Muscle layer of duodenum (tissue), 2 donors: ENCODE measurements at regions not wholly inside any gene's neighbourhood (a gene's known extent, or its start where the extent isn't known, plus 50 kb on each side); places are given as distances from the start of the nearest gene placed in this dataset.

ENCODE experiments used
- H3K27ac ChIP-seq: one replicate; pipeline ENCODE4 v1.7.0; 2013; ENCODE audit warnings: mild to moderate bottlenecking, low read length
- H3K27me3 ChIP-seq: one replicate; pipeline ENCODE4 v1.7.0; 2013; ENCODE audit warnings: low read depth, mild to moderate bottlenecking, control low read depth, low read length
- H3K36me3 ChIP-seq, 2 donors: one replicate each; pipeline ENCODE4 v1.7.0; 2013; ENCODE audit warnings: low read length in 2 of 2, control low read depth in 1 of 2, mild to moderate bottlenecking in 1 of 2; ENCODE audit not compliant: insufficient read depth in 2 of 2, control insufficient read depth in 1 of 2
- H3K4me1 ChIP-seq, 2 donors: one replicate each; pipeline ENCODE4 v1.7.0; 2013; ENCODE audit warnings: low read length in 2 of 2, mild to moderate bottlenecking in 2 of 2, control low read depth in 1 of 2, moderate library complexity in 1 of 2; ENCODE audit not compliant: insufficient read depth in 2 of 2, control insufficient read depth in 1 of 2
- H3K4me3 ChIP-seq, 2 donors: one replicate each; pipeline ENCODE4 v1.7.0; 2013; ENCODE audit warnings: low read length in 2 of 2, low read depth in 1 of 2, mild to moderate bottlenecking in 1 of 2
- H3K9me3 ChIP-seq, 2 donors: one replicate each; pipeline ENCODE4 v1.7.0; 2013; ENCODE audit warnings: low read length in 2 of 2, control low read depth in 1 of 2, mild to moderate bottlenecking in 1 of 2; ENCODE audit not compliant: control insufficient read depth in 1 of 2
- donor health status: healthy.

DNA sequence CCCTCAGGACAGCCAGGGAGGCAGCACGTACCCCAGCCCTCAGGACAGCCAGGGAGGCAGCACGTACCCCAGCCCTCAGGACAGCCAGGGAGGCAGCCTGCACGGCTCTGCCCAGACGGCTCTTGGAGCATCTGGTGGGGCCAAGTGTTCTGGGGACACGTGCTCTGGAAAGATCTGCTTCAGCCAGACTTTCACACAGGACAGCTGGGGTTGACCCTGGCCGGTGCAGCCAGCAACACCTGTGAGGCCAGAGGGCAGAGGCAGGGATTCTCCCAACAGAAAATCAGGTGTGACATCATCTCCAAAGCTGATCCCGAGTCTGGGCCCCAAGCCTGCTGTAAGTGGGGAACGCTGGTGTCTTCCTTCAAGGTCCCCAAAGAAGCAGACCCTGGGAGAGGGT is 55.5 kb upstream of the SLCO4A1 start:
- no peaks in the 10 kb centered on the region for H3K9me3 ChIP-seq
- H3K4me3 ChIP-seq, result no peak overlapping the region
- no peaks in the 10 kb centered on the region for H3K36me3 ChIP-seq
- H3K27ac ChIP-seq, result no peak overlapping the region
- peaks cover 0 to 14% of the 10 kb centered on the region in 2 donors for H3K4me1 ChIP-seq
- peaks cover 18% of the 10 kb centered on the region for H3K27me3 ChIP-seq

DNA sequence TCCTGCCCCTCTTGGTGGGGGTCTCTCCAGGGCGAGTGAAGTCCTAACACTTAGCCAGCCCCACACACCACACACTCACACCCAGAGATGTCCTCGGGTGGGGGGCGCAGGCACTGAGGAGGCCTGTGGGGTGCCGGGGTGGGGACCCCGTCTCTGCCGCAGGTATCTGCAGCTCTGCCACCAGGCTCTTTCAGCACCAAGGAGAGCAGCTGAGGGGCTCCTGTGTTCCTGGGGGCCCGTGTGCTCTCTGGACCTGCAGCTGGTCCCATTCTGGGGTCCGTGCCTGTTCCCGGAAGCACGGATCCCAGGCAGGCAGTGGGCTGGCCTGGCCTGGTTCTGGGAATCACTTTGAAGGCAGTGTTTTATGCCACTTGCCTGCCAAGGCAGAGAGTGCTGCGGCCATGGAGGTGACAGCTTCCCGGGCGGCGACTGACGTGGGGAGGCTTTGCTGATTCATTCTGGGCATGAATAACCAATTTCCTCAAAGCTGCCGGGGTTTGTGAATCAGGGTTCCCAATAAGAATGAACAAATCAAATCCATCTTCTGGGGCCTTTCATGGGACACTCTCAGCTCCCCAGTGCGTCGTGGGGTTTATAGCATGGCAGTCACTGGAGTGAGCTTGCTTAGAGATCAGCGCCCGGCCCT is 54.4 kb upstream of the SLCO4A1 start:
- no peak overlapping the region for H3K4me3 ChIP-seq
- no peak overlapping the region for H3K27ac ChIP-seq
- no peaks in the 10 kb centered on the region for H3K9me3 ChIP-seq
- H3K36me3 ChIP-seq, result no peaks in the 10 kb centered on the region
- H3K27me3 ChIP-seq, result peaks cover 18% of the 10 kb centered on the region
- H3K4me1 ChIP-seq, result peaks cover 0 to 6% of the 10 kb centered on the region in 2 donors

DNA sequence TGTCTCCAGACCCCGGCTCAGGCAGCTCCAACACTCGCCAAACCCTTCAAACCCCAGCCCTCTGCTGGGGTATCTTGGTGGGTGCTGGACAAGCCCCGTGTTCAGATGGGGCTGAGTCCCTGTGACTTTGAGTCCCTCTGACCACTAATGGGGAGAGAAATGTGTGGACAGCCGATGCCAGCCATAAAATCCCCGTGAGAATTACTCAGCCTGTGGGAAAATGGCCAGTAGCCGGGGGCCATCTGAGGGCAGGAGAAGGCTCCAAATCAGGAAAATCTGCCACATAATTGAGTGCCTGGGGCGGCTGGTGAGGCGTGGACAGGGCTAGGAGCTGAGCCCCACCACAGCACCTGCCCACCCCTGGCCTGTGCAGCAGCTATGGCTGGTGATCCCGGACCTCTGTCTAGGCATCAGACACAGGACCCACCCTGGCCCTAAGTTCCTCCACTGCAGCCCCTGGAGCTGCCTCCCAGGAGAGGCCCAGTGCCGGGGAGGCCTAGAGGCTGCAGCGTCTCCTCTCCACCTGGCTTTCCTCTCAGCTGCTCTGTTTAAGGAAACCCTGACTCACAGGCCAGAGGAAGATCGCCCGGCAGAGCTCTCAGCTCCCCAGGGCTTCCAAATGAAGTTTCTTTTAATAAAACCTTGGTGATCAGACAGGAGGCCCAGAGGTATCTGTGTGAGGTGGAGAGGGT is 53.7 kb upstream of the SLCO4A1 start:
- no peaks in the 10 kb centered on the region for H3K9me3 ChIP-seq
- H3K27ac ChIP-seq, result no peak overlapping the region
- H3K4me3 ChIP-seq, result no peak overlapping the region
- peaks cover 0 to 5% of the 10 kb centered on the region in 2 donors for H3K4me1 ChIP-seq
- peaks cover 21% of the 10 kb centered on the region for H3K27me3 ChIP-seq
- no peaks in the 10 kb centered on the region for H3K36me3 ChIP-seq

DNA sequence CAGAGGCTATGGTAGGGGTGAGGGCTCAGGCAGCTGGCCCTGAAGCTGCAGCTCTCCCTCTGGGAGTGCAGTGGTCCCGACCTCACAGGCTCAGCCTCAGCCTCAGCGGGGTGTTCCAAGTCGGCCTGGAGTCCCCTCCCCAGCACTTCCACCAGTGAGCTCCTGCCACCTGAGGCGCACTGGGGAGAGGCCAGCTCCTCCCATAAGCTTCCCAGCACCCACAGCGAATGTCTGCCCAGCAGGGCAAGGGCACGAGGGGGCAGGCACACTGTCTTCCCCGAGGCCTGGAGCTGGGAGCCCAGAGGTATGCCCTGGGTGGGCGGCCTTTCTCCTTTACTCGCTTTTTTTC is 53.2 kb upstream of the SLCO4A1 start:
- H3K9me3 ChIP-seq, result no peaks in the 10 kb centered on the region
- no peaks in the 10 kb centered on the region for H3K36me3 ChIP-seq
- no peak overlapping the region for H3K4me3 ChIP-seq
- H3K27me3 ChIP-seq, result peaks cover 25% of the 10 kb centered on the region
- peaks cover 0 to 5% of the 10 kb centered on the region in 2 donors for H3K4me1 ChIP-seq
- H3K27ac ChIP-seq, result no peak overlapping the region

DNA sequence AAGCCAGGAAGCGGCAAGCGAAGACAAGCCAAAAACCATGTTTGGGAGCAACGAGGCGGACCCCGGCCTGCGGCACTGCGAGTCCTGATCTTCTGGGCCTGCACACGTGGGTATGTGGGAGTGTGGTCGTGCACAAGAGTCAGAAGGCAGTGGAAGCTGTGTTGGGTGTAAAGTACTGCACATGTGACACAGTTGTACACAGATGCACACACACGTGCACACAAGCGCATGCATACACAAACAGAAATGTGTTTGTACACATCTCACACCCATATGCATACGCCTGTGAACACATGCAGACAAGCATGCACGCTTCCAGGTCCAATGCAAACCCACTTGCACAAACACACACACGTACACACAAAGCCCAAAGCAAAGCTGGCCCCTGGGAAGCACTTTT is 52.6 kb upstream of the SLCO4A1 start:
- Histone ChIP-seq H3K27ac (no peak overlapping the region), H3K27me3 (peaks cover 25% of the 10 kb centered on the region), H3K4me1 (peaks cover 0 to 5% of the 10 kb centered on the region in 2 donors), H3K4me3 (no peak overlapping the region), H3K36me3 (no peaks in the 10 kb centered on the region), H3K9me3 (no peaks in the 10 kb centered on the region)

DNA sequence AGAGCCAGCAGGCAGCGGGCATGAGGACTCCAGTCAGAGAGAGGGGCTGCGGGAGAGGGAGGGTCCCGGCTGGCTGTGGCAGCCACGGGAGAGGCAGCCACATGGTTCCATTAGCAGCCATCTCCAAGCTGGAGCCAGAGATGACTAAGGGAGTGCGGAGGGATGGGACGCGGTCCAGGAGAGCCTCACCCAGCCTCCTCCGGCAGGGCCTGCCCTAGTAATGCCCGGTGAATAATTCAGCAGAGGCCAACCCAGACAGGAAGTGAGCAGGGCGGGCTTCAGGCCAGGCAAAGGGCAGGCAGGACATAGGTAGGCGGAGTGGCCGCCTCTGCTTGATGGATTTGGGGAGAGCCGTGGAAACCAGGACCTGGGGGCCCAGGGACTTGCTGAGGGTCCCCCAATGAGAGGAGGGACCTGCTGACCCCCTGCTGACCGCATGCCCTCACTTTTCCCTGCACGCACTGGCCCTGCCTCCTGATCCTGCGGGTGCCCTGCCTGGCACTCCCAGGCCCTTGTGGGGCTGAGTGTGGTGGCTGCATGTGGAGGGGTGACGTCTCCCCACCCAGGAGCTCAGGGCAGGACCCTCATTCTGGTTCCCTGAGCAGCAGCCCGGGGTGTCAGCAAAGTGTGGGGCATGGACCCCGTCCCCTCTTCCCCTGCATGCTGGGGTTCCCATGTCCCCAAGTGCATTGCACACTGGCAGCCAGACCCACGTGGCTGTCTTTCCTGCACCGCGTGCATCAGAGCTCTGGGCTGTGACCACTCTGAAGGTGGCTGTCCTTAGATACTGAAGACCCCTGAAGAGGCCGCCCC is 51.8 kb upstream of the SLCO4A1 start:
- peaks cover 24% of the 10 kb centered on the region for H3K27me3 ChIP-seq
- no peaks in the 10 kb centered on the region for H3K36me3 ChIP-seq
- H3K4me3 ChIP-seq, result no peak overlapping the region
- H3K4me1 ChIP-seq, result peaks cover 0 to 6% of the 10 kb centered on the region in 2 donors
- H3K9me3 ChIP-seq, result no peaks in the 10 kb centered on the region
- H3K27ac ChIP-seq, result no peak overlapping the region

DNA sequence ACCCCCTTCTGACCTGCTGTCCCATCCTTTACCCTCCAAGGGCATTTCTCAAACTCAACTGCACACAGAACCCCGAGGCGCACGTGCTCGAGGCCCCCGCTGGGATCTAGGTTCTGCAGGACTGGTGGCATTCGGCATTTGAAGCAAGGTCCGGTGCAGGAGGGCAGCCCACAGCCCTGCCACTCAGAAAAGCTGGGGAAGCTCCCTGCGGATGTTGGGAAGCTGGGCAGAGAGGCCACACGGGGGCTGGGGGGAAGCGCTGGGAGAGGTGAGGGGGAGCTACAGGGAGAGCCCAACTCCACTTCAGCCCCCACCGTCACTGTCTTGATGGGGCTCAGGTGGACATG is 51.2 kb upstream of the SLCO4A1 start:
- no peak overlapping the region for H3K4me3 ChIP-seq
- H3K27ac ChIP-seq, result no peak overlapping the region
- no peaks in the 10 kb centered on the region for H3K36me3 ChIP-seq
- H3K27me3 ChIP-seq, result peaks cover 19% of the 10 kb centered on the region
- peaks cover 0 to 11% of the 10 kb centered on the region in 2 donors for H3K4me1 ChIP-seq
- no peaks in the 10 kb centered on the region for H3K9me3 ChIP-seq

DNA sequence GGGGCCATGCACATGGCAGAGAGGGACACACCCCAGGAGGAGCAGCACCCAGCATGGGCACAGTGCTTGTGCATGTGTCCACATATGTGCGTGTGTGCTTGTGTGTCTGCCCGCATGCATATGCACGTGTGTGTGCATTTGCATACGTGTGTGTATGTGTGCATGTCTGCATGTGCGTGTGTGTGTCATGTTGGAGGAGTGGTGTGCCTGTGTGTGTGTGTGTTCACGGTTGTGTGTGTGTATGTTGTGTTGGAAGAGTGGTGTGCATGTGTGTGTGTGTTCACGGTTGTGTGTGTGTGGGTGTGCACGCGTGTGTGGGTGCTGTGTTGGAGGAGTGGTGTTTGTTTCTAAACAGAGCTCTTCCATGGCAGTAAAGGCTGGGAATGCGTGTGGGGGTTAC is 50.7 kb upstream of the SLCO4A1 start:
- H3K36me3 ChIP-seq, result no peaks in the 10 kb centered on the region
- H3K9me3 ChIP-seq, result no peaks in the 10 kb centered on the region
- H3K27ac ChIP-seq, result no peak overlapping the region
- H3K4me1 ChIP-seq, result peaks cover 0 to 11% of the 10 kb centered on the region in 2 donors
- peaks cover 19% of the 10 kb centered on the region for H3K27me3 ChIP-seq
- H3K4me3 ChIP-seq, result no peak overlapping the region
